ENCODE measurements at regions not wholly inside any gene's neighbourhood (a gene's known extent, or its start where the extent isn't known, plus 50 kb on each side); places are given as distances from the start of the nearest gene placed in this dataset.

DNA sequence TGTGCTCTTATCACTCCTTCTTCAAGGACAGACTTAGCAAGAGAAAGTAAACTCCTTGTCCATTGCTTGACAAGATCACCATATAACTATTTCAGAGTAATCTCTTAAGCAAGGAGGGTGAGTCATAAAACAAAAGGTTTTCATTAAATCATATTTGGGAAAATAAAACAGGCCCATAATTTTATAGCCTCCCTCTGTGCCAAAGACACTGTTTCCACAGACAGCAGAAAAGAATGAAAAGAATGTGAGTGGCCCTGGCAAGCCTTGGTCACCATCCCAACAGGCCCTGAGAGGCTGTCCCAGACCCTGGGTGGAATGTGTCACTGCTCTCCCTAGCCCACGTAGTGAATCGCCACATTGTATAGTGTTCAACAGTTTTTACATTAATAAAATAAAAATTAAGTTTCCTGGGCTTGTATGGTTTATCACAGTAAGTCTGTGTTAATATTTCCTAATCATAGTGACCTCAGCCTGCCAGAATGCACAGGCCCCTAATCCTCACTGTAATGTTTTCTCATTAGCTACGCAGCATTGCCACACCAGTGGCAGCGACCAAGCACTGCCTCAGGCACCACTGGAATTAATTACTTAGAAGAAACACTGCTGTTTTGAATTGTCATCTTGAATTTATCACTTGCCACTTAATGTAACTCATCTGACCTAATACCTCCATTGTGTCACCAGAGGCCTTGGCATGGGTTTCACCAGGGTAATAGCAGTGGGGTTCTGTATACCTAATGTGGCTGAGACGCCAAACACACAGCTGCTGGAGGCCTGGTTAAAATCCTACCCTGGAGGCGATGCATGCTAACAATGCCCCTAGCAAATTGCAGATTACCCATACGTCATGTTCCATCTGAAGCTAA is 401.9 kb downstream of the LNPK start:
- TF ChIP-seq CTCF (IDR thresholded peaks at IDR 0.05) = no peak
- TF ChIP-seq POLR2AphosphoS5 (IDR thresholded peaks at IDR 0.05) = no peak
- no peak for TF ChIP-seq POLR2A (IDR thresholded peaks at IDR 0.05; ENCODE audit: low read depth)

Measured in esophagus muscularis mucosa (tissue), 3 donors.